ENCODE measurements at regions not wholly inside any gene's neighbourhood (a gene's known extent, or its start where the extent isn't known, plus 50 kb on each side); places are given as distances from the start of the nearest gene placed in this dataset.
A peak's percentile ranks its signal among the peaks of the same experiment; 100 is the strongest.
"Not testable (repeated sequence)": the region's sequence is repeated elsewhere in the genome, so short reads cannot be mapped to it uniquely, and the experiment has no call there.

DNA sequence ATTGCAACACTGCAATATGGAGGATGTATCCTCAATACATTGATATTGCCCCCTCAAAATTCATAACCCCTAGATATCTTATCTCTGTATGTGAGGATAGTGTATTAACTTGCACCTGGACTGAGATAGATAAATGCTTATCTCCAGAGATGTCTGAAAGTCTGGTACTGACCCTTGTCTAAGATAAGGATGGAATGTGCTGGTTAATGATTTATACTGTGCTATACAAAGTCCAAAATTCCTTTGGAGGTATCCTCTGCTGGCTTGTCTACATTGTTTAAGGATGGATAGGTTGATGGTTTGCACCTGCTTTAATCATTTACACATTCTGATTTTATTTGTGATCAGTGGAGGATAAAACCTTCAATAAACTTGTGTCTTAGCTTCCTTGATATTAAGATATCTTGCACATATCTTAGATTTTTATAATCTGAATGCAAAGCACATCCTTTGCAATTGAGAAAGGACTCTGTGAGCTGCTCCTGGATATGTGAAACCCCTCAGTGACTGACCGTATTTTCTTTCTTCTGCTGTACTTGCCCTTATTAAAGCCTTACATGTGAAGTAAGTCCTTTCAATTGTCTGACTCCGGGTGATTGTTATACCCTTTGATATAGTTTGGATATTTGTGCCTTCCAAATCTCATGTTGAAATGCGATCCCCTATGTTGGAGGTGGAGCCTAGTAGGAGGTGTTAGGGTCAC lies 430.3 kb upstream of the MAOA start:
- DNase-seq = no peak

GRCh38 chrX:43238461-43238945 lies 417.6 kb upstream of the MAOA start:
- peak; percentile 9 for DNase-seq

- DNase-seq = no peak
These were observed 416.7 kb upstream of the MAOA start for GRCh38 chrX:43239356-43239755.

DNA sequence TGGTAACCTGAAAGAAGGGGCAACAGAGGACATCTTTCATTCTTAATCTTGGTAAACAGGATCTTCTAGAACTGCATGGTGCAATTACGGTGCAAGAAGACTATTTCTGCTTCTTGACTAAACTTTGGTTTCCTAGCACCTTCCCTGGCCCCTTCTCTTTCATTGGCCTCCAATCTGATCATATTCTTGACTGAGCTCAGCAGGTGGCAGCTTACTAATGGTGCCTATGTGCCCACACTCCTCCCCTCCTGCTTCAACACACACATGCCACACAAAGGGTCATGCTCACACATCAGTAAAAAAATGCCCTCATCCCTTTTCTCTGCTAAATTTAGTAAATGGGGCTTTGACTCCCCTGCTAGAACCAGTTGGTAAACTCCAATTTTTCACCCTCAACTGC lies 400.5 kb upstream of the MAOA start:
- DNase-seq = no peak

DNA sequence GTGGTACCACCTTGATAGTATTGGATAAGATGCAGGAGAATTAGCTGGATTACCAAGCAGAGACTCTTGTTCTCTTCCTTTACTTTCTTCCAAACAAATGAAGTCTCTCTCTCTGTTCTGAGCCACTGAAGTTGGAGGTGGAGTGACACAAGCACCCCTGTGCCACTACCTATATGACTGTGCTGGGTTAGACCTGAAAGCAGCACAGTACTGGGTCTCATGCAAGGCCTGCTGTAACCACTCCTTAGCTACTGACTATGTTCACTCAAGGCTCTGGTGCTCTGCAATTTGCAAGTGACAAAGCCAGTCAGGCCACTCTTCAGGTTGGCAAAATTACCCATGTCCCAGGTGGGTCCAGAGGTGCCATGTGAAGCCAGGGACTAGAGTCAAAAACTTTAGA lies 389.6 kb upstream of the MAOA start:
- DNase-seq = no peak

DNA sequence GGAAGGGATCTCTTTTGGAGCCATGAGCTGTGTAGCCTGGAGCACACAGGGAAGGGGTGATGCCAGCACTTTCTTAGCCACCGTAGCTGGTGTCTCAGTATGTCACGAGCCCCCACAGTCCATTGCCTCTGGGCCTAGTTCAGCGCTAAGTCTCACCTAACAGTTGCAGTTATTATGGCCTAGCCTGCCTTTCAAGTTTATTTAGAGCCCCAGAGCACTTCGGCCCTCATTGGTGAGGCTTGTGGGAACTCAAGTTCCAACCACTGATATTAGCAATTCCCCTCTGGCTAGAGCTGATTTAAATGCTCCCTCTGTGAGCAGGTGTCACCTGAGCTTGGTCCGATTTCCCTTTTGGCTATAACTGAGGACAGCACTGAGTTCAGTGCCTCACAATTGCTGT lies 388.4 kb upstream of the MAOA start:
- DNase-seq = no peak

DNA sequence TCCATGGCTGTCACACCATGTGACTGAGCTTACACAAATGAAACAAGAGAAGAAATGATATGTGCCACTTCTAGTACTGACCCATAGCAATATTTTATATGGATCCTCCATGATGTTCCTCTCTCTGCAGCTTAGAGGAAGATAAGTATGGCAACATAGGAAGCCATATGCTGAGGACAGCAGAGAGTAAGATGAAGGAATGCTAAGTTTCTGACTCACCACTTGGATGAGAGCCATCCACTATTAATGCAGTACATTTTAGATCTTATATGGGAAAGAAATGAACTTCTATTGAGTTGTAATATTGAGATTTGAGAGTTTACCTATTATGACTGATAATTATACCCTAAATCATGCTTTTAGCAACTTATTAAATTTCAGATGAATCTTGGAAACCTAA lies 386.9 kb upstream of the MAOA start:
- DNase-seq = no peak

DNA sequence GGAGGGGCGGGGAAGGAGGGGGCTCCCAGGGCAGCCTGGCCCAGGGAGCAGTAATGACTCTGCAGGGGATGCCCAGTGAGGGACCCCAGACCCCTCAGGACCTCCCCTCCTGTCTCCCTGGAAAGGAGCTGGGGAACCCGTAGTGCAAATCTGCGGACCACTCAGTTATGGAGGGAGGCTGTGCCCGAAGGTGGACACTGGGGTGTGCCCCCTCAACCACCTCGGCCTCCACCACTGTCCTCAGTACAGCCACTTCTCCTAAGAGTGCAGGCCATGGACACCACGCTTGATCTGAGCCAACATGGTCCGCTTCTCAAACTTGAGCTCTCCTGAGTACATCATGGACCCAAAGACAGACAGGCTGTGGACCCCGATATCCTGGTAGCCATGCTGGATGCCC lies 378.2 kb upstream of the MAOA start:
- no peak for DNase-seq

DNA sequence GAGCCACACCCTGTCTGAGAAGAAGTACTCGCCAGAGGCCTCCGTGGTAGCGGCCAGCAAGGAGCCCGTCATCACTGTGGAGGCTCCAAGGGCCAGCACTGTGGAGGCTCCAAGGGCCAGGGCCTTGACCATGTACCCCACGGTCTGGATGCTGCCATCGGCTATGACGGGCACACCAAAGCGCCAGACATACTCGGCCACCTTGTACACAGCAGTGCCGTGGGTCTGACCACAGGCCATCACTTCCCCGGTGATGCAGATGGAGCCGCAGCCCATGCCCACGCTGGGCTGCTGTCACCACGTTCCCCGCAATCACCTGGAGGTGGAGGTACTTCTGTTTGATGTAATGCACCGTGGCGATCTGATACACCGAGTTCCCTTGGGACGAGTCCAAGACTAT lies 377.7 kb upstream of the MAOA start:
- DNase-seq = no peak

DNA sequence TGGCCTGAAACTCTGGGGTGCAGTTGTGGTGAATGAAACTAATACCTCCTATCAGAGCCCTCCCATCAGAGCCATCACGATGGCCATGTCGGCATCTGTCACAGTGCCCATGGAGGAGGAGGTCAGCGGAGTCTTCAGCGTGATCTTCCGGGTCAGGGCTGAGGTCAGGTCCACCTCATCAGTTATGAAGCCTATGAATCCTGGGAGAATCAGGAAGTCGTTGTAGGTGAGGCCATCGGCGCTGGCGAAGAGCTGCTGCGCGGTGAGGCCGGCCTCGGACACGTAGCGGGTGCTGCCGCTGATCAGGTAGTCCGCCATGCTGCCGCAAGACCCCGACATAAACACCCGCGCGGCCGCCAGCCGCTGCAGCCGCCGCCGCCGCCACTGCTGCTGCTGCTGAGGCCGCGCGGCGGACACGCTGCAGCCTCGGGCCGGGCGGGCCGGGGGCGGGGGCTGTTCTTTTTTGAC lies 376.7 kb upstream of the MAOA start:
- DNase-seq = no peak

DNA sequence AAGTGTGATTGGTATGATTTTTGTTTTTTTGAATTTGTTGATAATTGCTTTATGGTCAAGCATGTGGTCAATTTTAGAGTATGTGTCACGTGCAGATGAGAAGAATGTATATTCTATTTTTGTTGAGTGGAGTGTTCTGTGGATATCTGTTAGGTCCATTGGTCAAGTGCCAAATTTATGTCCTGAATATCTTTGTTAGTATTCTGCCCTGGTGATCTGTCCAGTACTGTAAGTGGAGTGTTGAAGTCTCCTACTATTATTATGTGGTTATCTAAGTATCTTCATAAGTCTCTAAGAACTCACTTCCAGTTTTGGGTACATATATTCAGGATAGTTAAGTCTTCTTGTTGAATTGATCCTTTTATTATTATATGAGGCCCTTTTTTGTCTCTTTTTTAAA lies 372.9 kb upstream of the MAOA start:
- DNase-seq = no peak

DNA sequence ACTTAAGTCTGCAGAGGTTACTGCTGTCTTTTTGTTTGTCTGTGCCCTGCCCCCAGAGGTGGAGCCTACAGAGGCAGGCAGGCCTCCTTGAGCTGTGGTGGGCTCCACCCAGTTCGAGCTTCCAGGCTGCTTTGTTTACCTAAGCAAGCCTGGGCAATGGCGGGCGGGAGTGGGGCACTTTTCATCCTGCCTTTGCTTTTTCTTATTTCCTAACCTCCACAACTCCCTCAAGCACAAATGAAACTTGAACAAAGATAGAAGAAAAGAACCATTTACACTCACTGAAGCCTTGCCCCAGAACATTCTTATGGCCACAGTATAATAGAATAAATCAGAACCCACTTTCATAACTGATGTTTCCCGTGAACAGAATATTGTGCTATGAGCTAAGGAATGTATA lies 344.5 kb upstream of the MAOA start:
- not testable (repeated sequence) for DNase-seq

- DNase-seq = no peak
These were observed 343.1 kb upstream of the MAOA start for GRCh38 chrX:43313035-43313434.

DNA sequence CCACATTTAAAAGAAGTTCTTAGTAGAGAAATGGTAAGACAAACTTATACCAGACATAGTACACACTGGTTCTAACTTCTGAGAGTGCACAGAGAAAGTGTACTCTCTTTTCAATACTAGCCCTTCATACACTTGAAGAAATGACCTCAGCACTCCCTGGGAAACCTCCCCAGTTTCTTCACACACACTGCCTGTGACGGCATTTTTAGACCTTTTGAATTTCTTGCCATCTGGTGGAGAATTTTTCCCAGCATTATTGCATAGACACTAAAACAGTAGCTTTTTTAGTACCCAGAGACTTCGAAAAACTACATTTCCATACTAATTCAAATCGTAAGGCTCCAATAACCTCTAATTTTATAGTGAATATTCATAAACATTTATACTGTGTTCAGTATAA lies 341.6 kb upstream of the MAOA start:
- no peak for DNase-seq

- DNase-seq = no peak
These were observed 340.5 kb upstream of the MAOA start for GRCh38 chrX:43315622-43316021.

DNA sequence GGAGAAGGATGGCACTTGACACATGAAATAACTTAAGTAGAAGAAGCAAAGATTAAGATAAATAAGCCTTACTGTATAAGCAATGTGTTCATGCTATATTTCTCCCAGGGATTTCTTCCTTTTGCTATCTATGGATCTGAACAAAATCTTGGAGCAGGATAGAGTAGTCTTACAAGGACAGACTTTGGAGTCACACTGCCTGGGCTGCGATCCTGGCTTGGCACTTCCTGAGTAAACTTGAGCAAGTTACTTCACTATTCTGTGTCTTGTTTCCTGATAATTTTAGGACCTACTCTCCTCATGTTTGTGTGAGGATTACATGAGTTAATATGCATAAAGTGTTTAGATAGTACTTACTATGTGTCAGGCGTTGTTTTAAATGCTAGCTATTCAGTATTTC lies 340.0 kb upstream of the MAOA start:
- no peak for DNase-seq

- no peak for DNase-seq
These were observed 338.7 kb upstream of the MAOA start for GRCh38 chrX:43317378-43317777.

DNA sequence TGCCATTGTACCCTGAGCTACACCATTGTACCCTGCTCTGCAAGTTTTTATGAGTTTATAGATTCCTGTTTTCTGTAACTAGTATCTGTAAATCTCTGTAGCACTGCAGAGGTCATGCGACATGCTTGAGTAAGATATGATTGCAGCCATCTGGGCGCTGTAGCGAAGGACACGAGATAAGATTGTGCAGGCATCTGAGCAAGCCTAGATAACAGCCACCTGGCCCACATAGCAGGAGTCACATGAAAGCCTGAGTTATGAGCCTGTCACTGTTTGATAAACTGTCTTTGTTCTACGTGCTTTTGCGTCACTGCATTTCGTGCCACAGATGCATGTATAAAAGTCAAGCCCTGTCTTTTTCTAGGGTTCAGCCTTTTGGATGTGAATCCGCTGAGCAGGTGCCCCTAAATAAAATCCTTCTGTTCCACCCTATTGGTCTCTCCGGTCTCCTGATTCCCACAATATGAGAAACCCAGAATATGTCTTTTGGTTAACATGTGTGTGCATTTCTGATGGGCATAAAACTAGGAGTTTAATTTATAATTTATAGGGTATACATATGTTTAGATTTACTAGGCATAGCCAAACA lies 327.6 kb upstream of the MAOA start:
- no peak for DNase-seq

DNA sequence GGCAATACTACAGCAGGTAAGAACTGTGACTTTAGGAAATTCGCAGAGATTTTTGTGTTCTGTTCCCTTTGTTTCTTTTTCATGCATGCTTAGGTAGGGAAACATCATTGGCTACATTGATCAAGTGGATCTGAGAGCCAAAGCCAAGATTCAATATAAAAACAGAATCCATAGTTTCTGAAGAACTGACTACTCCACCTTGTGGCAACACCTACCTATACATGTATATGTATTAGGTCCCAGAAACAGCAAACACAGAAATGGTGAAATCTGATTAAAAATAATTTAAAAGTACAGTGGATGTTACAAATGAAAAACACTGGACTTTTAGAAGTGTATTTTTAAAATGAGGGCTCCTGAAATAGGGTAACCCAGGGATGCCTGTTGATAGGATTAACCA lies 322.6 kb upstream of the MAOA start:
- no peak for DNase-seq

GRCh38 chrX:43345166-43345565 lies 310.9 kb upstream of the MAOA start:
- no peak for DNase-seq

GRCh38 chrX:43349363-43349762 lies 306.7 kb upstream of the MAOA start:
- no peak for DNase-seq

- no peak for DNase-seq
These were observed 305.2 kb upstream of the MAOA start for GRCh38 chrX:43350935-43351334.

GRCh38 chrX:43357741-43358140 lies 298.4 kb upstream of the MAOA start:
- no peak for DNase-seq

- no peak for DNase-seq
These were observed 283.1 kb upstream of the MAOA start for GRCh38 chrX:43373032-43373431.

All from muscle of arm (tissue), 1 donor.